Left kidney (tissue), 1 donor: ENCODE measurements at regions not wholly inside any gene's neighbourhood (a gene's known extent, or its start where the extent isn't known, plus 50 kb on each side); places are given as distances from the start of the nearest gene placed in this dataset.
A peak's percentile ranks its signal among the peaks of the same experiment; 100 is the strongest.

Experiments used
- DNase-seq: peaks from one replicate; pipeline ENCODE4 v3.0.0-alpha.2; 2013

DNA sequence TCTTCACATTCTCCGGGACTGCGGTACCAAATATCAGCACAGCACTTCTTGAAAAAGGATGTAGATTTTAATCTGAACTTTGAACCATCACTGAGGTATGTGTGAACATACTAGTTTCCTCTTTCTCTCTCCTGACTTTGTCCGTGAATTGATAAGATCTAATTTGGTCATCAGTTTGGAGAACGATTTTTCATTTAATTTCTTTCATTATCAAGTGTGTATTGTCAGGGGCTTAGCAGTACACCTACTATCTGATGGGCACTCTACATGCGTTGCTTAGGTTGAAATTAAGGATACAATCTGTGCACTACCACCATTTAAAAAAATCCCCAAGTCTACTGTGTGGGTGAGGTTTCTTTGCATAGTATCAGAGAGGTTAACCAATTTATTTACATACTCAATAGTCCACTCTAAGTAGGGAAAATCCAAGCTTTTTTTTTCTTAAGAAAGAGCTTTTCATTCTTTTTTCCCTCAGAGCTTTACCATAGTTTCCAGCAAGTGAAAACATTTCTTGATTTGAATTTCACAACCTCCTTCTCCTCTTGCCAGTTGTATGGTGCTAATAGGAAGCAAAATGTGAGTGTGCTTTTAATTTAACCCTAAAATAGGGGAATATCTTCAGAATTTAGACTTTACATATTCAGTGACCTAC lies 105.4 kb upstream of the ESR1 start:
- DNase-seq = no peak

GRCh38 chr6:151702851-151703658 lies 104.4 kb upstream of the ESR1 start:
- DNase-seq = no peak

GRCh38 chr6:151704383-151704782 lies 103.1 kb upstream of the ESR1 start:
- no peak for DNase-seq

- DNase-seq = no peak
Measured at GRCh38 chr6:151705993-151706733, 101.3 kb upstream of the ESR1 start.

DNA sequence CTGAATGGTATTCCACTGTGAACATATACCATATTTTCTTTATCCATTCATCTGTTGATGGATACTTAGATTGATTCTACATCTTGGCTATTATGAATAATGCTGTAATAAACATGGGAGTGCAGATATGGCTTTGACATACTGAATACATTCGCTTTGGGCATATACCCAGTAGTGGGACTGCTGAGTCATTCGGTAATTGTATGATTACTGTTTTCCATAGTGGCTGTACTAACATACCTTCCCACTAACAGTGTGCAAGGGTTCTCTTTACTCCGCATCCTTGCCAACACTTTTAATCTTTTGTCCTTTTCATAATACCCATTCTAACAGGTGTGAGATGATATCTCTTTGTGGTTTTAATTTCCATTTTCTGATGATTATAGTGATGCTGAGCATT lies 98.2 kb upstream of the ESR1 start:
- no peak for DNase-seq

DNA sequence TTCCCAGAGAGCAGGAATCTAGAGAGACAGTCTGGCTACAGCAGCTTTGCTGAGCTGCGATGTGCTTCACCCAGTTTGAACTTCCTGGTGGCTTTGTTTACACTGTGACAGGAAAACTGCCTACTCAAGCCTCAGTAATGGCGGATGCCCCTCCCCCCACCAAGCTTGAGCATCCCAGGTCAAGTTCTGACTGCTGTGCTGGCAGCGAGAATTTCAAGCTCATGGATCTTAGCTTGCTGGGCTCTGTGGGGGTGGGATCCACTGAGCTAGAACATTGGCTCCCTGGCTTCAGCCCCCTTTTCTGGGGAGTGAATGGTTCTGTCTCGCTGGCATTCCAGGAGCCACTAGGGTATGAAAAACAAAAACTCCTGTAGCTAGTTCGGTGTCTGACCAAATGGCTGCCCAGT lies 91.0 kb upstream of the ESR1 start:
- DNase-seq = peak; percentile 14

GRCh38 chr6:151719070-151719469 lies 88.4 kb upstream of the ESR1 start:
- no peak for DNase-seq

DNA sequence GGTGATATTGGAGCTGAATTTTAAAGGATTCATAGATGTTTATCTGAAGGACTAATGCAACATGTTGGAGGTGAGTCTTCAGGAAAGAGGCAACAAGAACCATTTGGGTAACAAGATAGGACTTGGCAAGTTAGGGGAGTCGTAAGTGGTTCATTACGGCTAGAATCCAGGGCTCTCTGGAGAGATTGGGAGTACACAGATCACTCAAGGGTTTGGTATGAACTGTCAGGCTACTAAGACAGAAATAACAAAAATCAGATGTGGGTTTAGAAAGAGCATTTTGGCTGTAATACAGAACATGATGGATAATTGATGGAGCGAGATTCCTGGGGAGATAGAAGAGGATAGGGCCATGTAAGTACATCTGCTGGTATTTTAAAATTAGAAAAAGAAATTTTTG lies 86.3 kb upstream of the ESR1 start:
- DNase-seq = no peak

- no peak for DNase-seq
Measured at GRCh38 chr6:151721671-151722070, 85.8 kb upstream of the ESR1 start.

GRCh38 chr6:151722342-151722741 lies 85.1 kb upstream of the ESR1 start:
- DNase-seq = no peak

- no peak for DNase-seq
Measured at GRCh38 chr6:151723152-151723551, 84.3 kb upstream of the ESR1 start.

GRCh38 chr6:151729829-151730495 lies 77.5 kb upstream of the ESR1 start:
- DNase-seq = no peak

GRCh38 chr6:151730496-151730870 lies 77.0 kb upstream of the ESR1 start:
- DNase-seq = no peak

DNA sequence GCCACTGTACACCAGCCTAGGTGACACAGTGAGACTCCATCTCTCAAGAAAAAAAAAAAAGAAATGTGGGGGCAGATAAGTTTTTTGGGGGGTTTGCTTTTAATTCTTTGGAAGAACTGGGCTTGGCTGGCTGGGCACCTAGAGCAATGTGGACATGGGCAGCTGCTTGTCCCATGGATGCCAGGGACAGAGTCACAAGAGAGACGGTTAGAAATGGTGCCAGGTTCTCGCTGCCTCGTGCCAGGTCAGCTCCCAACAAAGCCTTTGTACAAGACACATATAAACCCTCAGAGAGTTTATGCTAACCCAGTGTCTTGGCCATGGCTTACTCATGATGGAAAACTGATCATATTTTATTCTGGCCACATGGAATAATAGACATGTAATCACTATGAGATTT lies 76.2 kb upstream of the ESR1 start:
- no peak for DNase-seq

- no peak for DNase-seq
Measured at GRCh38 chr6:151733680-151734320, 73.7 kb upstream of the ESR1 start.

GRCh38 chr6:151738267-151738666 lies 69.2 kb upstream of the ESR1 start:
- no peak for DNase-seq

DNA sequence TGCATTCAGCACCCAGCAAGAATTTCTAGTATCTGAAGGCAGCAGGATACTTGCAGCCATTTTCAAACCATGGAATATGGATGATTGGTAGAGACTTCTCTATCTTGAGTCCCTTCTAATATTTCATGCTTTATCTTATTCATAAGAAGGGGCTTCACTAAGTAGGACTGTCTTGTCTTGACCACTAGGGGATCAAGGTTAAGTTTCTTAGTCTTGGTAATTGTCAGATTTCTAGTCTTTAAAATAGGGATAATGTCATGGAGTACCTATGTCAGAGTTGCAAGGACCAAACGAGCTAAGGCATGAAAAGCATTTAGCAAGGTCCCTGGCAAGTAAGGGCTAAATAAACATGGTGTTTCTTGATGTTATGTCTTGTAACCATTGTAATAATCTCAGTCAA lies 68.5 kb upstream of the ESR1 start:
- DNase-seq = no peak

GRCh38 chr6:151740820-151741219 lies 66.7 kb upstream of the ESR1 start:
- DNase-seq = no peak

DNA sequence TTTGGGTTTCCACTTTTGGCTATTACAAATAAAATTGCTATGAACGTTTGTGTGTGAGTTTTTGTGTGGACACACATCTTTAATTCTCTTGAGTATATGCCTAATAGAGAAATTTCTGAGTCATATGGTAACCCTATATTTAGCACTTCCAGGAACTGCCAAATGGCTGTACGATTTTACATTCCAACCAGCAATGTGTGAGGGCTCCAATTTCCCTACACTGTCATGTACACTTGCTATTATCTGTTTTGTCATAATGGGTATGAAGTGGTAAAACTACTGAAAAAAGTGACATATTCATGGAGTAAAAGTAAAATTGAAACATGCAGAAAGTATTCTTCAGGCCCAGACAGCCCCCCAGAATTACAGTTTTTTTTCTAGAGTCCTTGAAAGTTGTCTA lies 59.6 kb upstream of the ESR1 start:
- no peak for DNase-seq

DNA sequence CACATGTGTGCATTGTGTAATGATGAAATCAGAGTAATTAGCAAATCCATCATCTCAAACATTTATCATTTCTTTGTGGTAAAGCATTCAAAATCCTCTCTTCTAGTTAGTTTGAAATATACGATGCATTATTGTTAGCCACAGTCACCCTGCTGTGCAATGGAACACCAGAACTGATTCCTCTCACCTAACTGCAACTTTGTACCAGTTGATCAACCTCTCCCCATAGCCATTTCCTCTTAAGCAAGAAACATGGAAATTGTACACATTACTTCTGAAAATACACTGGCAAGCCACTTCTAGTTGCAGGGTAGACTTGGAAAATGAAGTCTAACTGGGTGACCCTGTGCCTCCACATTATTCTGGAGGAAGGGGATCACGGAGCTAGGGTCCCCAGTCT lies 58.1 kb upstream of the ESR1 start:
- DNase-seq = no peak

DNA sequence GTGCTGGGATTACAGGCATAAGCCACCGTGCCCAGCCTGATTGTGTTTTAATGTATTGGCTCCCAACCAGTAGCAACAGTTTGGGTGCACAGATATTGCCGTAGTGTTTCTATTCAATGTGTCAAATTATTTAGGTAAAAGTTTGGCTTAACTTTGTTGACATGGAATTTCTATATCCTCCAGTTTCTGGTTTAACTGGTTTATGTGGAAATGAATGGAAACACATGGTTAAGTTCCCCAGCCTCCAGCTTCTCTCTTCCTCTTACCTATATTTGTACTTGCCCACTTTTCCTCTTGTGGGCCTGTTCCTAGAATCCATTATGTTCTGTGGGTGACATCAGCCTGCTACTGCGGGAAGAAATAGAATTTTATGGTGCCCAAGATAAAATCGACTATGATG lies 53.9 kb upstream of the ESR1 start:
- DNase-seq = no peak

GRCh38 chr6:151757506-151757955 lies 50.0 kb upstream of the ESR1 start:
- no peak for DNase-seq
